NB4 (cell line): ENCODE measurements at regions not wholly inside any gene's neighbourhood (a gene's known extent, or its start where the extent isn't known, plus 50 kb on each side); places are given as distances from the start of the nearest gene placed in this dataset.

Experiments
- DNase-seq: peaks from one replicate; pipeline ENCODE4 v3.0.0; 2010; ENCODE audit warnings: low read depth
- H3K4me3 ChIP-seq: one replicate; pipeline ENCODE4 v1.5.1; 2011; ENCODE audit warnings: mild to moderate bottlenecking, low read depth, low read length, moderate library complexity
- CTCF ChIP-seq: IDR thresholded peaks from one replicate; pipeline ENCODE4 v1.5.1; 2012; ENCODE audit warnings: low read depth, low read length
- MAX ChIP-seq: IDR thresholded peaks from 2 replicates; pipeline ENCODE4 v1.6.1; 2011; ENCODE audit warnings: low read depth, low read length
- MYC ChIP-seq: IDR thresholded peaks from 2 replicates; pipeline ENCODE4 v1.6.1; 2011; ENCODE audit warnings: low read depth, low read length
- POLR2A ChIP-seq: IDR thresholded peaks from 2 replicates; pipeline ENCODE4 v1.6.1; 2011; ENCODE audit warnings: mild to moderate bottlenecking; ENCODE audit not compliant: insufficient read length; ENCODE audit errors: extremely low read depth

- TF ChIP-seq CTCF (no peak), MYC (no peak), POLR2A (no peak), MAX (no peak)
- DNase-seq = no peak
- H3K4me3 ChIP-seq = no peak overlapping the region
Measured at GRCh38 chr15:49715211-49715610, 94.4 kb downstream of the DTWD1 start.

GRCh38 chr15:49715701-49716100 is 94.9 kb downstream of the DTWD1 start:
- TF ChIP-seq MAX (no peak), POLR2A (no peak), CTCF (no peak), MYC (no peak)
- no peak for DNase-seq
- H3K4me3 ChIP-seq = no peak overlapping the region

DNA sequence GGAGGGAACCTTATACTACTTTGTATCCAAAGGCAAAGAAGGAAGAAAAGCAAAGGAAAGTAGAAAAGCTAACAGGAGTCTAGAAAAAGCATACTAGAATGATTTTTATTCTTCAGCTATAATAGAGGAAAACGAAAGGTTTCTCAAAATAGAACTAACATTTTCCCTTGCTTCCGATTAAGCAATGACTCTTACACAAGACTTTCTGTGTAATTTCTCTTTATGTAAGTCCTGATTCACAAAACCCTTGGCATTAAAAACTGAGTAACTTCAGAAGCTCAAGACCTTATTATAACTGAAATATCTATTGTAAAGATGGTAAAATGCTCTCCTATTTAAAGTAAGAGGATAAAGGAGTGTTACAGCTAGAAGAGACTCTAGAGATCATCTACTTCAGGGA is 97.4 kb downstream of the DTWD1 start:
- H3K4me3 ChIP-seq = no peak overlapping the region
- DNase-seq = peak; percentile 69

DNA sequence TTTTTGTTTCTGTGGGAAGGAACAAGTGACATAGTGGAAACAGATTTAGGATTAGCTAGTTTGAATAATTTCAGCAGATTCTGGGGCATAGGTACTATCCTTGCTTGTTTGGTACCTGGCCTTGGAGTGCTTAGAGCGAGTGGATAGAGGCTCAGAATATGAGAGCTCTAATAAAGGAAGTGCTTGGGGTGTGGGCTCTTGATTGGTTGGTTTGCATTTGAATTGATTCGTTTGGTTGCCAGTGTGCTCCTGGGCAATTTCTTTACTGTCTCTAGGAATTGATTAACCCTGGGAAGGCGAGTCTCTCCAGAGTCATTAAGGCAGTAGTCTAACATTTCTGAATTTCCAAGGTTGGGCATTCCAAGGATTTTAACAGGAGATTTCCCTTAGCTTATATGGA is 98.0 kb downstream of the DTWD1 start:
- H3K4me3 ChIP-seq = no peak overlapping the region
- no peak for DNase-seq
- TF ChIP-seq MAX (no peak), MYC (no peak), POLR2A (no peak), CTCF (no peak)

More for the DNA sequence above, 97.4 kb downstream of the DTWD1 start:
- TF ChIP-seq MYC (no peak), POLR2A (no peak), MAX (no peak), CTCF (no peak)

DNA sequence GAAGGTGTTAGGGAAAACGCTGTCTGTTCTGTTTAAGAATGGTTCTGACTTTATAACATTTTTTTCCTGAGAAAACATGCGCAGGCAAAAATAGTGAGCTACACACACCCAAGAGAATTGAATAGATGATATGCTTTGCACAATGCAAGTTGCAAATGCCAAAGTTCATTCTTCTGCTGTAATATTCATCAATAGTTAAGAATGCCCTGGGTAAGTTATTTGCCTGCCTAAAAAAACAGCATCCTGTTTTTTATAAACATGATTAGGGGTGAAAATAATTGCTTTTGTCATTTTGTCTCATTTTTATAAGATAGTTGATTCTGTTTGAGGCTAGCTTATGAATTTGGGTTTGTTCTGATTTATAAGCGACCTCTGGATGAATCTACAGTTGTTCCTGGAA is 99.4 kb downstream of the DTWD1 start:
- no peak overlapping the region for H3K4me3 ChIP-seq
- no peak for DNase-seq
- TF ChIP-seq POLR2A = no peak
- no peak for TF ChIP-seq MYC
- TF ChIP-seq MAX = no peak
- no peak for TF ChIP-seq CTCF

DNA sequence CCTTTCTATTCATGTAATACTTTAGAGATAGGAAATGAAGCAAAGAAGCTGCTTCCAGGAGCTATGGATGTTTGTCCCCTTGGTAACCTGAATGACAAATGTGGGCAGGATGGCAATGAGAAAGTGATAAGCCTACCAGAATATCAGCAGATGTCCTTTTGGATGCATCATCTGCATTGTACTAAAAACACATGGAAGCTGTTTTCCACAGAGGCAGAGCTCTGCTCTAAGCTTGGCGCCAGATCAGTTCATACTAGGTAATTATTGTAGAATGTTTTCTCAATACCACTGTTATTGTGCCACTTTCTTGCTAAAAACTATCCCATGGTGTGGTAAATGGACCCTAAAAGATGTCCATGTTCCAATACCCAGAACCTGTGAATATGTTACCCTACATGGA is 100.2 kb downstream of the DTWD1 start:
- no peak for TF ChIP-seq POLR2A
- no peak for TF ChIP-seq CTCF
- TF ChIP-seq MYC = no peak
- TF ChIP-seq MAX = no peak
- no peak for DNase-seq
- no peak overlapping the region for H3K4me3 ChIP-seq
